AG09309 (cell line): ENCODE measurements at regions not wholly inside any gene's neighbourhood (a gene's known extent, or its start where the extent isn't known, plus 50 kb on each side); places are given as distances from the start of the nearest gene placed in this dataset.

Experiments used
- DNase-seq: peaks from one replicate; pipeline ENCODE4 v3.0.0-alpha.2; 2010; ENCODE audit warnings: low read depth
- H3K4me3 ChIP-seq: 2 replicates; pipeline ENCODE4 v1.5.1; 2011; ENCODE audit warnings: mild to moderate bottlenecking, low read depth, low read length, moderate library complexity; ENCODE audit not compliant: control insufficient read depth
- CTCF ChIP-seq: IDR thresholded peaks from 2 replicates; pipeline ENCODE4 v1.5.1; 2011; ENCODE audit warnings: mild to moderate bottlenecking, low read depth, low read length, inconsistent platforms; ENCODE audit not compliant: insufficient read depth, control insufficient read depth; ENCODE audit errors: missing control alignments

- no peak overlapping the region for H3K4me3 ChIP-seq
- no peak for DNase-seq
- no peak for TF ChIP-seq CTCF
Measured at GRCh38 chr1:14118691-14119485, 418.9 kb downstream of the PRDM2 start.

GRCh38 chr1:14120895-14121294 lies 420.9 kb downstream of the PRDM2 start:
- DNase-seq, result no peak
- H3K4me3 ChIP-seq, result no peak overlapping the region
- TF ChIP-seq CTCF, result no peak

GRCh38 chr1:14128096-14128495 lies 428.1 kb downstream of the PRDM2 start:
- no peak for DNase-seq
- no peak overlapping the region for H3K4me3 ChIP-seq
- TF ChIP-seq CTCF, result no peak

GRCh38 chr1:14129009-14129408 lies 429.0 kb downstream of the PRDM2 start:
- DNase-seq, result no peak
- H3K4me3 ChIP-seq, result no peak overlapping the region
- TF ChIP-seq CTCF, result no peak

GRCh38 chr1:14135070-14135469 lies 435.1 kb downstream of the PRDM2 start:
- TF ChIP-seq CTCF, result no peak
- no peak for DNase-seq
- no peak overlapping the region for H3K4me3 ChIP-seq

- no peak for DNase-seq
- no peak for TF ChIP-seq CTCF
- H3K4me3 ChIP-seq, result no peak overlapping the region
Measured at GRCh38 chr1:14136152-14136763, 436.3 kb downstream of the PRDM2 start.
